HTR-8/SVneo (cell line): ENCODE measurements at regions not wholly inside any gene's neighbourhood (a gene's known extent, or its start where the extent isn't known, plus 50 kb on each side); places are given as distances from the start of the nearest gene placed in this dataset.
A peak's percentile ranks its signal among the peaks of the same experiment; 100 is the strongest.

Experiments
- DNase-seq: peaks from one replicate; pipeline ENCODE4 v3.0.0; 2011; ENCODE audit warnings: low spot score, mixed read lengths; ENCODE audit not compliant: insufficient read length
- FAIRE-seq: peaks from 2 replicates; lab custom pipeline; 2011; peaks lifted over from hg19 to GRCh38; lab: Jason Lieb, UNC

DNA sequence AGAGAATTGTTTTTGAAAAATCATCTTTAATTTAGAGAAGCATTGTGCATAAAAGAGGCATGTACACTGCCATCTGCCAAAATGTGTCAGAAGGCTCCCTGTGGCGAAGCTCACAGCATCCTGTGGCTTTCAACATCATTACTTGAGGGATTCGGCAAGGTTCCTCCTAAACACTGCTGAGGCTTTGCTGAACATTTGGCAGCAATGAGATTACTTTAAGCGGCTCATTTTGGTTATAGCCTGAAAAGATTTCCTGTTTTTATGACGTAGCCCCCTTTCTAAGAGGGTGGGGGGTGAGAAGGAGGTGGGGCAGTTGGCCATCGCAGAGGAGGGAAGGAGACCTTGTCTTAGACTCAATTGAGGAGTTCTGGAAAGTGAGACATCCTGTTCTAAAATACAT, 469.4 kb downstream of the RASEF start:
- no peak for DNase-seq
- FAIRE-seq: no peak

DNA sequence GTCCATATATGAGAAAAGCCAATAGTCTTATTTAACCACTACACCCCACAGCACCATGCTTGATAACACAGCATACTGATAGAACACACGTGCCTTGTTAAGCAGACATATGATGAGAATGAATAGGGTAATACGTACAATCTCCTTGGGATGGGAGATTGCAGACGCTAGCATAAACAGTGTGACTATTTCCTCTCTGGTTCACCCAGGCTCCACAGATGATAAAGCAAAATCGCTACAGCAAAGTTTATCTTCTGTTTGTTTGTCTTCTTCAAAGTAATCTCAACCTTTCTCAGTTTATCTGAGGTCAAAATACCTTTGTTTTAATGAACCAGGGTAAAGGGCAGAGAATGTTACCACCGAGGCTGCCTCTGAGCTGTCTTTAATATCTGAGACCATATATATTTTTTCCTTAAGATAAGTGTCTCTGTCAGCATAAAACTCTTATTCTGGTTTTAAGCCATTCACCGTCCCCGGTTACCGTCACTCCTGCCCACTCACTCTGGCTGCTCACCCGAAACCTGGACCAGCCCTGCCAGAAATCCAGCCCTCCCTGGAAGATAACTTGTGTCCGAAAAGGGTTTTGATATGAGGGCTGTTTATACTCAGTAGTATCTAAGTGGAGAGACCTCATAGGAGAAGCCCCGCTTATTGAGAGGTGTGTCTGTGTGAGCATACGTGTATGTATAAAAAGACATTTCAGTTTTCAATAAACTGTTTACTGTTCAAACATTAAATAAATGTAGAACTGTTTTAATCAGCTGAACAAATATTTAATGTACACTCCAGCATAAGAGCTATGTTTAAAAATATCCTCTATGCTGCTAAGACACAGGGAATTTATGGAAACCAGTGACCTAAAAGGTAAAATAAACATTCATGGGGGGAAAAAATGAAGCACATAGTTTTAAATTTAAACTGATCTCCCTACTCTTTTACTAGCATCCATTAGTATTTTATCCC, 465.4 kb downstream of the RASEF start:
- no peak for DNase-seq
- FAIRE-seq: no peak

DNA sequence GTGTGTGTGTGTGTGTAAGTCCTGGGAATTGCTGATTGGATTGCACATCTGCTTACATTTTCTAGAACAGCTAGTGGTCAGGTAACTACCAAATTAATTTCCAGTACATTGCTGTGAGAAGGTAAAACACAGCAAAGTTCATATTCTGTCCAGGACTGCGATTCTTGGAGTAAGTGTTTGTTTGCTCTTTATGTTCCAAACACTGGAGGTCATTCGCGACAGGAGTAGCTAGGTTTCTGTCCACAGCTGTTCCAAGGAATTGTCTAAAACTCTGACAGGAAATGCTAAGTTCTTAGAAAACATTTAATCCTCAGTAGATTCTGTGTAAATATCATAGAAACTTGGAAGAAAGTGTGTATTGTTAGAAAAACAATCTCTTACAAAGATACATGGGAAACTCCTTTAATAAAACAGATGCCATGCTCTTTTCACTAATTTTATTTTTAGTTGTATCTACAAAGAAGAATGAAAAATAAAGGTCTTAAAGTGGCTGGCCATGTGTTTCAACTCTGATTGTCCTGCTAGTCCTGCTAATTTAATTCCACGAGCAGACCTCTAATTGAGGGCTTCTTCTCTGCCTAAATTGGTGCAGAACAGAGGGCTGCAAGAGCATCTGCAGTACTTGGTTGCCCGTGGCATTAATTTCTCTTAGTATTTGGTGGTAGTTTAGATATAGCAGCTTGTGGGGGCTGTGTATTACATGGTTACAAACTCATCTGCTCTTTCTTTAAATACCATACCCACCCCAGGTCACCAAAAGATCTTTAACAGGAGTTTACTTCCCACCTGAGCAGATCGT, 464.5 kb downstream of the RASEF start:
- no peak for DNase-seq
- FAIRE-seq: no peak

DNA sequence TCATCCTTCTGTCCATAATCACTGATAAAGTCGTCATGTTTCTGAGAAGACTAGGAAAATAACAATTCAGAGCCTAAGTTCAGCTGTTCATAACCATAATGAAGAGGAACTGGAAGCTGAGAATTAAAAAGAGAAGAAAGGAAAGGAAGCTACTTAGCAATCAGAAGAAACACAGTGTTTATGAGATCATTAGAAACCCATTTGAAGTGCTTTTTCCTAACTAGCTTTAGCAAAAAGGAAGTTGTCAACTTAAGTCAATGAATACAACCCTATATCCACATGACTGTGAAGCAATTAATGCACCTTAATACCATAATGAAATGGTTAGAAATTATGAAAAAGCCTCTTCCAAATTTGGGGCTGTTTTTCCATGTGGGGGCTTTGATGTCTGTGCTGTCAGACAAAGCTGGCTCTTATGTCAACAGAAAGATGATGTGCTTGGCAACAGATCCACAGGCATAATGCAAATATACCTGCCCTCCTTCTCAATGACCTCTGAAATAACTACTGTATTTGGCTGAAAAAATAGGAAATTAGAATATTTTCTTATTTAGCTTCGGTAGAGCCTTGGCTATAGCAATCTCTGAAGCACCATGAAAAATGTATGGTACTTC, 463.5 kb downstream of the RASEF start:
- DNase-seq (no peak), FAIRE-seq (no peak)

DNA sequence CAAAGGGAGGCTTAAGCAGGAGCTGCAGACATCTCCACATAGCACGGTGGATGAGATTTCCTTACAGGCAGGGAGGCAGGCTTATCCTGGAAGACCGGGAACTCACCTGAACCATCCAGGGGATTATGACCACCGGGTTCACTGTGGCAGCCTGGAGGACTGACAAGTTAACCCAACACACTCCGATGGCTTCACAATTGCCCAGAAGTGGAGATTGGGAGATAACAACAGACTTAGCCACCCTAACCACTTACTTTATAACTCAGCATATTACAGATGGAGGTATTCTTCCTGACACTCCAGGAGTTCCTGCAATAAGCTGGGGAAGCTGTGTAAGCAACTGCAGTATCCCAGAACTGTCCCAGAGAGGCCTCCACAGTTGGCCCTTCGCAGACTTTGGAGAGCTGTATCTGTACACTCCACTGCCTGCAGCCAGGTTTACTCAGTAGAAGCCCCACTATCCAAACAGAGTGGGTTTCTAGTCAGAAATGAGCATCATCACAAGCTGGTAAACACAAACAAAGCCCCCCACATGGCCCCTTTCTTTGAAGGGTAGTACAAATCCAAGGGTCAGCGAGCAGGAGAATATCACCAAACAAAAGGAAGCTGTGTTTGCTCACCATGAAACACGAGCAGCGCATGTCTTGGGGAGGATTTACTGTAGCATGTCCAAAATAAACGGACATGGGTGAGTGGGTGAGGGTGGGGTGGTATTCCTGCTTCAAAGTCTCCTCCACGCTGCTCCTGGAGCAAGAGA, 462.2 kb downstream of the RASEF start:
- FAIRE-seq (no peak), DNase-seq (no peak)

DNA sequence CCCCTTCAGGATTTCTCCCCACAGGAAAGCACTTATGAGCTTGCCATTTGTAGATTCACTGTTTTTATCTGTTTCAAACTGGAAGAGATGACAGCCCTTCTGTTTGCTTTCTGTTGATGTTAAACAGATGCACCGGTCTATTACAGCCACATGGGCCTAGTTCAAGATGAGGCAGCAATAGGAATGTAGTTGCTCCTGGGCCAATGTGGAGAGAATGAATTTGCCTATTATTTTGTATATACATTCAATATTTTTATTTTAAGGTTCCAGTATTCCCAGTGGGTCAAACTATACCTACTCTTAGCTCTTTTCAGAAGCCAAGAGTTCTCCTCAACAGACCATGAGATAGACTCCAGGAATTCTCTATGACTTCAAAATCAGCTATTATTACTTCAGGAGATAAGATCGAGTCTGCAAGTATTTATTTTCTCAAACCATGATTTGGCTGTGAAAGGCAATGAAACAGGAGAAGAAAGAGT, 461.6 kb downstream of the RASEF start:
- FAIRE-seq: no peak
- no peak for DNase-seq

DNA sequence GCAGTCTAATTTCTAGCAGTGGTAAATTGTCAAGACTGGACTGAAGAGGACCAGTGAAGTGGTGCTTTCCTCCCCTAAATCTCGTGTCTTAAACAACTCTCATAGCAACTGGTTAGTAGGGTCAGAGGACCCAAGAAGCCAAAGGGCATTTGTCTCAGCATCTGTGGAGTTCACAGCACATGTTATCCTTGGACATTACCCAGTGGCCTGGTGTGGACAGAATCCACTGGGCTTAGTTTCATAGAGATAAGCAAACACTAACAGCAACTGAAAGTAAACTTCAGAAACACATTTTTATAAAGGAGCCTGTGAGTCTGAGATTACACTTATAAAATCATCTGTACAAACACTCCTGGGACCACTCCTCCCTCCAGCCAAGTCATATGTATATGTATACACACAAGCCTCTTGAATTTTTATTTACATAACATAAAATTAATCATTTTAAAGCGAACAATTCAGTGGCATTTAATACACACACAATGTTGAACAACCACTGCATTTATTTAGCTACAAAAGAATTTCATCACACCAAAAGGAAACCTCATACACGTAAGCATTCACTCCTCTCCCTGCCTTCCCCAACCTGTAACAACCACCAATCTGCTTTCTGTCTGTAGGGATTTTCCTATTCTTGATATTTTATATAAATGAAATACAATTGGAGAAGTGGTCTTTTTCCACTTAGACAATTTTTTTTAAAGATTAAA, 457.8 kb downstream of the RASEF start:
- FAIRE-seq (no peak), DNase-seq (no peak)

DNA sequence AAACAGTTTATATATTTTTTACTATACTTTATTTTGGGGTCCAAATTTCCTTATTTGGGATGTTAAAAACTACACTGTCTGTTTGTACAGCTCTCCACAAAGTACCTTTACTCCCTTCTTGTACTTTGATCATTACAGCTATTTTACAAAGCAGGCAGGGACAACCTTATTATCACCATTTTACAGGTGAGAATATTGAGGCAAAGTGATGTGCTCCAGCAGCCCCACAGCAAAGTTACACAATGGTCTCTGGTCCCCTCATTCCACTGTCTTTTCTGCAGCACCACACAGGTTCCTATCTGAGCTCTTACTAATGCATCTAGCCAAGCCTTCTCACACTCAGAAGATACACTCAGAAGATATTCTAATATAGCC, 457.3 kb downstream of the RASEF start:
- DNase-seq (no peak), FAIRE-seq (no peak)

DNA sequence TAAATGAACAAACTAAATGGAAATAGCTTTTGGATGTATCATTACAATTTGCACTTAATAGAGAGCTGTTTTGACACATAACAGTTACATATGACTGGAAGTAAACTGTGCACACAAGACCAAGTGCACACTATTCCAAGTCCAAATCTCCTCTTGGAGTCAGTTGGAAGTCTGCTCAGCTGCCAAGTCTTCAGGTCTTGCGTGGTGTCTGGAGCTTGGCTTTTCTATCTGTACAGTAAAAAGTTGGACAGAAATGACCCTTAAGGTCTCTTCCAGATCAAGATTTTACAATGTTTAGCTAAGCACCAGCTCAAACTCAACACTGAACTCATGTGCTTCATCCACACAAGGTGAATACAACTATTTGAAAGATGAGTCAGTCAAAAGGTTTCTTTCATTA, 456.9 kb downstream of the RASEF start:
- FAIRE-seq: no peak
- no peak for DNase-seq

DNA sequence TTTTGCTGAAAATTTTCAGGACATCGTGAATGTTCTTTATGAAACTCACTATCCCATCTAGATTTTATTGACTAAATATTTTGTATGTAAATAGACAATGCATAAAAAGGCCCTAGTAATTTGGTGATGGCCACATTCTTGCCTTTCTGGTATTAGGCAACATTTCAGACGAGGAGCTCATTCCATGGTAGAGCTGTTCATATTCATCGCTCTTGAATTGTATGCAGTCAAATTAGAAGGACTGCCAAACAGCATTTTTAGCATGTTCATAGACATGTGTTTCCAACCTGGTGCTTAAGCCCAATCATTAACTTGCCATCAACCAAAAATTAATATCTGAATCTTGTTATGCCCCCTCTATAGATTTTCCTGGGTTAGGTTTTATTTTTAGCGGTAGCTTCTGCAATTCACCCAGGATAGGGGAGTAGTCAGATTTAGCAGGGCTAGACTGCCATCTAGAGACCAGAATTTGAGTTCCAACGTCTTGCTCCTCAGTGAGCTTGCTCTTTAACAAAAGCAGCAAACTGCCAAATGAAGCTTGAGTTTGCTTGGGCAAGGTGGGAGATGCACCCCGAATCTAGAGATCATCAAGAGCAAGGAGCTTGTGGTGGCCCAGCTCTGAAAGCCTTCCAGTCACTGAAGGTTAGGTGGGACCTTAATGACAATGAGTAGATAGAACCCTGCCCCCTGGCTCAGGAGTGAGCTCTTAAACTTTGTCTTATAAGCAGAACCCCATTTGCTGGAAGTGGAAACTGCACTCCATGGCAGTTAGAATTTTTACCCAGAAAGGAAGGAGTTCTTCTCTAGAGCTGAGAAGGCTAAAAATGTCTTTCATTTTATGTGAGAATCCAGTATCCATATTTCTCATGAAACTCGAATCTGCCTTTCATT, 456.2 kb downstream of the RASEF start:
- FAIRE-seq: no peak
- DNase-seq: peak; percentile 25

DNA sequence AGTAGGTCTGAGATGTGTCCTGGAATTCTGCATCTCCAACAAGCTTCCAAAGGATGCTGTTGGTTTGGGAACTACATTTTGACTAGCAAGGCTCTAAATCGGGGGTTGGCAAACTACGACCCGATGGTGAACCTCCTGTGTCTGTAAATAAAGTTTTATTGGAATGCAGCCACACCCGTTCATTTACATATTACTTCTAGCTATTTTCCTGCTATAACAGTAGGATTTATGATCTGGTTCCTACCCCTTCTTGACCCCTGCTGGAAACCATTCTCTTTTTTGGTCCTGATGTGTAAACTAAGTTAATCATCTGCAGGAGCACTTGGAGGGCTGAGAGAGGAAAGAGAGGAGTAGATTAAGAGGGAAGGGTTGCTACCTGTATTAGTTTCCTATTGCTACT, 454.5 kb downstream of the RASEF start:
- FAIRE-seq: no peak
- no peak for DNase-seq

DNA sequence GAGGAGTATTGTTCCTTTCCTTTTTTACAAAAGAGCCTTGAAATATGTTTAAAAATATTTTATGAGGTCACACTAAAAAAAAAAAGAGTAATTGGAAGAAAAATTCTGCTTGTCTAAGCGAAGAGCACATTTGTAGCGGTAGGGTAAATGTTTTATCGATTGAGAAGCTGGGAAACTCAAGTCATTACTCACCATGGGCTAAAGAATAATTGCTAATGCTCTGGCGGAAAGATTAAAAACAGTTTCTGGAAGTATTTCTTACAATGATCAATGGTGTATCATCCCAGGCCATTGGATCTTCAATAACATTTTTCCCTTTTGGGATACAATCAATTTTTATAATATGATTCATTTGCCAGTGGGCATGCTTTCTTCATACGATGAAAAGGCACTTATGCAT, 450.0 kb downstream of the RASEF start:
- DNase-seq (no peak), FAIRE-seq (no peak)

DNA sequence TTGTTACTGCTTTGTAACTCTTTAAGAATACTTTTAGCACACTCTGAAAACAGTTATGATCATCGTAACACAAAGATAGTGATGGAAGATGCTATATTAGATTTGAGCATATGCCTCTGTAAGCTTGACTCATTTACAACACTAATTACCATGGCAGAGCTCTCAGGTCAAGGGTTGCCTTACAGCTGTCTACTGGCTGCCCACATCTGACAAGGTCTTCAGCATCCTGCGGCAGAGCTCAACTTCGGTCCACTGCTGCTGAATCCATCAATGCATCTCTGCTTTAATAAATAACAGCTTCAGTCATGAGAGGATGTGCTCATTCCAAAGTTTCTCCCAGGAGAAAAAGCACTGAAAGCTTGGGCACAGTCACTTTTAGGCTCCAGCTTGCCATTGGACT, 449.4 kb downstream of the RASEF start:
- DNase-seq: no peak
- no peak for FAIRE-seq

DNA sequence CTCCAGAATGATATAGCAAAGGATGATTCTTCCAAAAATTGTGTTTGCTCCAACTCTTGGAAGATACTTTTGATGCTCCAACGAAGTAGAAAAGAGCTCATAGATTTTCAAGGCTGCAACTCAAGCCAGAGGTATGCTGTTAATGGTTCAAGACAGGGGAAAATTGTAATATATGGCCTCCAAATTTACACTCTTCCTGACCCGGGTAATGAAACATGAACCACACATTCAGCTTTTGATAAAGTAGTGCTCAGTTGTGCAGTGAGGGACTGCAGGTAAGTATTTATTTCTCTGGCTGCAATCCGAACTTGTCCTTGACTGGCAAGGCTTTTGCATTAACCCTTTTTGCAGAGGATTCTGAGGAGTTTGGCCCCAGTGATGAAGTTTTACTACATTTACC, 446.4 kb downstream of the RASEF start:
- FAIRE-seq: no peak

DNA sequence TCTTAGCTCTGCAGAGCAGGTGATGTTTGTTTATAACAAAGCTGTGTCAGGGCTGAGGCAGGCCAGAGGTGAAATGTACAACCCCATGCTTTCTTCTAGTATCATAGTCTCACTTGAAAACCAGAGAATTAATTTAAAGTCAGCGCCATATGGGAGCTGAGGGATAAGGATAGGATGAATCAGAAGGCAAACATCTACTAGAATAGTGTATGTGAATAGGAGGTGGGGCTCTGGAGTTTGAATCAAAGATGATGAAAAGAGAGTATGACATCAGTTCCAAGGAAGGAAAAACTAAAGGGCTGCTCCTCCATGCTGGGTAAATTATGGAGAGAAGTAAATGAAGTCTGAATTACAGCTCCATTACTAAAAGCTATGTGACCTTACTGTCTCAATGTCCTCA, 441.5 kb downstream of the RASEF start:
- FAIRE-seq: no peak
- no peak for DNase-seq

More for the DNA sequence above, 446.4 kb downstream of the RASEF start:
- DNase-seq: no peak

DNA sequence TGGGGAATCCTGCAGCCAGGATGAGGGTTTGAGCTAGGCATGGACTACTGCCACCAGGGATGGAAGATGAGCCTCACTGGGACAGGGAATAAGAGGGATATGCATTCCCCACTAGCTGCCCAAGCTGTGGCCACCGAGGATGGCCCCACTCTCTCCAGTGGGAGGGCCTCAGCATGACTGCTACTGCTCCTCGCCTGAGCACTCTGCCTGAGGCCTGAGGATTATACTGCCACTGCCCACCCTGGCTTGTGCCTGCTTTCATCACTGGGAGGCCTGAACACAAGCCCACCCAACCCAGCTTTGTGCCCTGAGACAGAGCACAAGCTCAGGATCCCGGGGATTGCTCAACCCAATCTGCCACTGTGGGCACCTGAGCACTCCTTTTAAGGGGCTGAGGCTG, 425.6 kb downstream of the RASEF start:
- FAIRE-seq: no peak
- no peak for DNase-seq

DNA sequence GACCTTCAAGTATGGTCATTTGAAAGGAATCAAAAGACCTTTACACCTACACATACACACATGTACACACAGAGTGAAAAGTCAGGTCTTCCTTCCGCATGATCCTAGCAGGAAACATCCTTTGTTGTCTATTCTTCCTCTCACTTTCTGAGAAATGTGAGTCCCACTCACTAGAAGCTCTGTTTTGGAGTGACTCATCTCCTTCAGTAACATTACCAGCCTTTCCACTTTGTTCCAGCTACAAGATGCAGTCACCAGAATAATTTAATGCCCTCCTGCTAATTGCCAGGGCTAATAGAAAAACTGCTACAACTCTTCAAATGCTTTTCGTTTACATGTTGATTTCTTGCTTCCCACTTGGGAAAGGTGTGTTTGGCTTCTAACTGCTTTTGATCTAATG, 417.3 kb downstream of the RASEF start:
- FAIRE-seq (no peak), DNase-seq (no peak)

DNA sequence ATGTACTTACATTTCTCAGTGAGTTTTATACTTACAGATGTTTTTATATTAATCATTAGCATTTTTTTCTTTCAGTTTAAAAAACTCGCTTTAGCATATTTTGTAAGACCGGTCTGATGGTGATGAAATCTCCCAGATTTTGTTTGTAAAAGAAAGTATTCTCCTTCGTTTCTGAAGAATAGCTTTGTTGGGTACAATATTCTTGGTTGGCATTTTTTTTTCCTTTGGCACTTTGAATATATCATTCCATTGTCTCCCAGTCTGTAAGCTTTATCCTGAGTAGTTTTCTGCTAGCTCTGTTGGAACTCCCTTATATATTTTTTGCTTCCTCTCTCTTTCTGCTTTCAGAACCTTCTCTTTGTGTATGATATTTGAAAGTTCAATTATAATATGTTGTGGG, 412.6 kb downstream of the RASEF start:
- no peak for FAIRE-seq
- no peak for DNase-seq

DNA sequence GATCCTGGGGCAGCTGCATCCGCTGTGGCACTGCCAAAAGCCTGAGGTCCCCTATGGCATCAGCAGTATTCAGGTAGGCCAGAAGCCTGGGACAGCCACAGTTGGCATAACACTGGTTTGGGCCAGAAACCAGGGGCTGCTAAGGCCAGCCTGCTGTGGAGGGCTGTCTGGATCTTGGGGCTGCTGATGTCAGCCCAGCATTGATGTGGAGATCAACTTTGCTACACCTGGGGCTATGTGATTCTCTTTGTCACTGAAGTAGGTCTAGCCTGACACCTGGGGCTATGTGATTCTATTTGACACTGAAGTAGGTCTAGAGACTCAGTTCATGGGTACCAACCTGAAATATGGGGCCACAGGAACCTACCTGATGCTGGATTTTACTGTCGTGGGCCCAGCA, 411.5 kb downstream of the RASEF start:
- FAIRE-seq (no peak), DNase-seq (no peak)
